GM12873 (cell line): ENCODE measurements at regions not wholly inside any gene's neighbourhood (a gene's known extent, or its start where the extent isn't known, plus 50 kb on each side); places are given as distances from the start of the nearest gene placed in this dataset.

Source experiments
- CTCF ChIP-seq: IDR thresholded peaks from 2 replicates; pipeline ENCODE4 v1.5.1; 2012; ENCODE audit warnings: low read depth, mild to moderate bottlenecking, moderate library complexity, low read length, control low read depth; ENCODE audit not compliant: insufficient read depth; ENCODE audit errors: missing control alignments

GRCh38 chr10:78861529-78862327, 207.0 kb upstream of the ZMIZ1 start:
- TF ChIP-seq CTCF = no peak

- no peak for TF ChIP-seq CTCF
Observed at GRCh38 chr10:78862328-78862640, 206.5 kb upstream of the ZMIZ1 start.

- TF ChIP-seq CTCF = no peak
Observed at GRCh38 chr10:78863140-78863905, 205.4 kb upstream of the ZMIZ1 start.

GRCh38 chr10:78863906-78864239, 204.9 kb upstream of the ZMIZ1 start:
- TF ChIP-seq CTCF = no peak

GRCh38 chr10:78864761-78865537, 203.8 kb upstream of the ZMIZ1 start:
- no peak for TF ChIP-seq CTCF

GRCh38 chr10:78865538-78865875, 203.3 kb upstream of the ZMIZ1 start:
- TF ChIP-seq CTCF = no peak
